ENCODE measurements at regions not wholly inside any gene's neighbourhood (a gene's known extent, or its start where the extent isn't known, plus 50 kb on each side); places are given as distances from the start of the nearest gene placed in this dataset.

GRCh38 chr7:93008833-93009232 is 108.9 kb downstream of the SAMD9 start:
- Mint-ChIP-seq H3K27me3 (ENCODE audit: low read depth in 3 of 3) (peaks cover 0 to 5% (median 0%) of the 10 kb centered on the region in 3 donors), H3K4me3 (no peak overlapping the region), H3K36me3 (no peaks in the 10 kb centered on the region), H3K9me3 (no peaks in the 10 kb centered on the region), H3K4me1 (no peaks in the 10 kb centered on the region), H3K27ac (no peak overlapping the region)
- no peak for DNase-seq

GRCh38 chr7:93006480-93007095 is 111.2 kb downstream of the SAMD9 start:
- Mint-ChIP-seq H3K36me3 (no peaks in the 10 kb centered on the region), H3K4me1 (no peaks in the 10 kb centered on the region), H3K27ac (no peak overlapping the region), H3K9me3 (no peaks in the 10 kb centered on the region), H3K4me3 (no peak overlapping the region), H3K27me3 (ENCODE audit: low read depth in 3 of 3) (peaks cover 0 to 6% (median 5%) of the 10 kb centered on the region in 3 donors)
- DNase-seq, result no peak

GRCh38 chr7:93004906-93005305 is 112.9 kb downstream of the SAMD9 start:
- no peaks in the 10 kb centered on the region for H3K4me1 Mint-ChIP-seq
- H3K36me3 Mint-ChIP-seq, result no peaks in the 10 kb centered on the region
- H3K9me3 Mint-ChIP-seq, result no peaks in the 10 kb centered on the region
- H3K27ac Mint-ChIP-seq, result no peak overlapping the region
- H3K27me3 Mint-ChIP-seq (ENCODE audit: low read depth in 3 of 3), result peaks cover 0 to 6% (median 5%) of the 10 kb centered on the region in 3 donors
- DNase-seq, result no peak
- H3K4me3 Mint-ChIP-seq, result no peak overlapping the region

GRCh38 chr7:92997719-92998118 is 120.1 kb downstream of the SAMD9 start:
- Mint-ChIP-seq H3K4me3 (no peak overlapping the region), H3K4me1 (no peaks in the 10 kb centered on the region), H3K27me3 (ENCODE audit: low read depth in 3 of 3) (peaks cover 1 to 7% (median 3%) of the 10 kb centered on the region in 3 donors), H3K9me3 (peaks cover 0 to 2% (median 0%) of the 10 kb centered on the region in 6 donors), H3K36me3 (no peaks in the 10 kb centered on the region), H3K27ac (no peak overlapping the region)
- DNase-seq, result no peak

- no peak for DNase-seq
- H3K27ac Mint-ChIP-seq, result no peak overlapping the region
- H3K27me3 Mint-ChIP-seq (ENCODE audit: low read depth in 3 of 3), result peaks cover 1 to 7% (median 2%) of the 10 kb centered on the region in 3 donors
- H3K36me3 Mint-ChIP-seq, result no peaks in the 10 kb centered on the region
- no peak overlapping the region for H3K4me3 Mint-ChIP-seq
- H3K9me3 Mint-ChIP-seq, result peaks cover 0 to 2% (median 0%) of the 10 kb centered on the region in 6 donors
- no peaks in the 10 kb centered on the region for H3K4me1 Mint-ChIP-seq
Measured at GRCh38 chr7:92997152-92997551, 120.6 kb downstream of the SAMD9 start.

GRCh38 chr7:92994901-92995300 is 122.9 kb downstream of the SAMD9 start:
- Mint-ChIP-seq H3K4me3 (no peak overlapping the region), H3K36me3 (no peaks in the 10 kb centered on the region), H3K27me3 (ENCODE audit: low read depth in 3 of 3) (peaks cover 1 to 7% (median 2%) of the 10 kb centered on the region in 3 donors), H3K27ac (no peak overlapping the region), H3K4me1 (no peaks in the 10 kb centered on the region), H3K9me3 (peaks cover 0 to 2% (median 0%) of the 10 kb centered on the region in 6 donors)
- DNase-seq, result no peak

- H3K36me3 Mint-ChIP-seq, result no peaks in the 10 kb centered on the region
- no peaks in the 10 kb centered on the region for H3K9me3 Mint-ChIP-seq
- no peak overlapping the region for H3K4me3 Mint-ChIP-seq
- H3K27ac Mint-ChIP-seq, result no peak overlapping the region
- DNase-seq, result no peak
- no peaks in the 10 kb centered on the region for H3K4me1 Mint-ChIP-seq
- peaks cover under 1 to 4% (median 2%) of the 10 kb centered on the region in 3 donors for H3K27me3 Mint-ChIP-seq (ENCODE audit: low read depth in 3 of 3)
Measured at GRCh38 chr7:92992932-92993331, 124.8 kb downstream of the SAMD9 start.

- H3K9me3 Mint-ChIP-seq, result no peaks in the 10 kb centered on the region
- no peak overlapping the region for H3K27ac Mint-ChIP-seq
- no peak for DNase-seq
- H3K27me3 Mint-ChIP-seq (ENCODE audit: low read depth in 3 of 3), result peaks cover 0 to 4% (median 2%) of the 10 kb centered on the region in 3 donors
- no peaks in the 10 kb centered on the region for H3K36me3 Mint-ChIP-seq
- no peak overlapping the region for H3K4me3 Mint-ChIP-seq
- H3K4me1 Mint-ChIP-seq, result no peaks in the 10 kb centered on the region
Measured at GRCh38 chr7:92992483-92992882, 125.3 kb downstream of the SAMD9 start.

- no peak overlapping the region for H3K27ac Mint-ChIP-seq
- peaks cover 0 to 4% (median 2%) of the 10 kb centered on the region in 3 donors for H3K27me3 Mint-ChIP-seq (ENCODE audit: low read depth in 3 of 3)
- no peaks in the 10 kb centered on the region for H3K9me3 Mint-ChIP-seq
- no peaks in the 10 kb centered on the region for H3K36me3 Mint-ChIP-seq
- no peak overlapping the region for H3K4me3 Mint-ChIP-seq
- DNase-seq, result no peak
- H3K4me1 Mint-ChIP-seq, result no peaks in the 10 kb centered on the region
Measured at GRCh38 chr7:92991190-92991589, 126.6 kb downstream of the SAMD9 start.

- no peaks in the 10 kb centered on the region for H3K9me3 Mint-ChIP-seq
Measured at GRCh38 chr7:92988941-92989545, 128.7 kb downstream of the SAMD9 start.

GRCh38 chr7:92988051-92988450 is 129.7 kb downstream of the SAMD9 start:
- Mint-ChIP-seq H3K27ac (no peak overlapping the region), H3K4me1 (no peaks in the 10 kb centered on the region), H3K9me3 (no peaks in the 10 kb centered on the region), H3K4me3 (no peak overlapping the region), H3K36me3 (no peaks in the 10 kb centered on the region), H3K27me3 (ENCODE audit: low read depth in 3 of 3) (peaks cover 0 to 6% (median 3%) of the 10 kb centered on the region in 3 donors)
- no peak for DNase-seq

More at GRCh38 chr7:92988941-92989545, 128.7 kb downstream of the SAMD9 start:
- Mint-ChIP-seq H3K36me3 (no peaks in the 10 kb centered on the region), H3K27me3 (ENCODE audit: low read depth in 3 of 3) (peaks cover 0 to 4% (median 2%) of the 10 kb centered on the region in 3 donors), H3K27ac (no peak overlapping the region), H3K4me3 (no peak overlapping the region), H3K4me1 (no peaks in the 10 kb centered on the region)
- no peak for DNase-seq

- H3K36me3 Mint-ChIP-seq, result no peaks in the 10 kb centered on the region
- no peak overlapping the region for H3K27ac Mint-ChIP-seq
- no peaks in the 10 kb centered on the region for H3K9me3 Mint-ChIP-seq
- no peaks in the 10 kb centered on the region for H3K4me1 Mint-ChIP-seq
- no peak overlapping the region for H3K4me3 Mint-ChIP-seq
- peaks cover 0 to 6% (median 5%) of the 10 kb centered on the region in 3 donors for H3K27me3 Mint-ChIP-seq (ENCODE audit: low read depth in 3 of 3)
- no peak for DNase-seq
Measured at GRCh38 chr7:92987538-92987937, 130.2 kb downstream of the SAMD9 start.

GRCh38 chr7:92987095-92987494 is 130.7 kb downstream of the SAMD9 start:
- H3K4me1 Mint-ChIP-seq, result no peaks in the 10 kb centered on the region

GRCh38 chr7:92982928-92983327 is 134.9 kb downstream of the SAMD9 start:
- no peak for DNase-seq
- Mint-ChIP-seq H3K36me3 (peaks cover 0 to 4% (median 0%) of the 10 kb centered on the region in 3 donors), H3K27ac (no peak overlapping the region), H3K9me3 (peaks cover under 1 to 11% (median 7%) of the 10 kb centered on the region in 6 donors), H3K27me3 (ENCODE audit: low read depth in 3 of 3) (peaks cover 5 to 8% (median 6%) of the 10 kb centered on the region in 3 donors), H3K4me1 (no peaks in the 10 kb centered on the region), H3K4me3 (no peak overlapping the region)

More at GRCh38 chr7:92987095-92987494, 130.7 kb downstream of the SAMD9 start:
- no peaks in the 10 kb centered on the region for H3K36me3 Mint-ChIP-seq
- peaks cover 0 to 6% (median 5%) of the 10 kb centered on the region in 3 donors for H3K27me3 Mint-ChIP-seq (ENCODE audit: low read depth in 3 of 3)
- no peak for DNase-seq
- no peaks in the 10 kb centered on the region for H3K9me3 Mint-ChIP-seq
- no peak overlapping the region for H3K4me3 Mint-ChIP-seq
- no peak overlapping the region for H3K27ac Mint-ChIP-seq
